Activated T-helper 9 cell treated with anti-CD3 and anti-CD28 coated beads, Interleukin-2, amount 50 U/mL, for 16 hours (primary cell): ENCODE measurements at regions not wholly inside any gene's neighbourhood (a gene's known extent, or its start where the extent isn't known, plus 50 kb on each side); places are given as distances from the start of the nearest gene placed in this dataset.
A peak's percentile ranks its signal among the peaks of the same experiment; 100 is the strongest.

ENCODE experiments used
- DNase-seq: peaks from one replicate; pipeline ENCODE4 v3.0.0-alpha.2; 2020; ENCODE audit warnings: low read depth

DNA sequence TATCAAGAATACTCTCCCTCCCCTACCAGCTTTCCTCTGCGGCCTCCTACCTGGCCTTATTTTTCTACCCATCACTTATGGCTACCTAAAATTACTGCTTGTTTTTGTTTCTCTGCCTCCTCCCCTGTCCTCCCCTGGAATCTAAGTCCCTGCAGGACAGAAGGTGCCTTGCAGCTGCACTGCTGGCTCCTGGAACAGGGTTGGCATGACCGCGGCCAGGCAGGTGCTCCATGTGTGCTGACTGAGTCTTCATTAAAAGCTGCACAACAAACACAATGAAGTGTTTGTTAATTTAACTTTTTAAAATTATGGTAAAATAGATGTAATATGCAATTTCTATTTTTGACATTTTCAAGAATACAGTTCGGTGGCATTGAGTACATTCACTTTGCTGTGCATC, 171.9 kb upstream of the FHL2 start:
- no peak for DNase-seq

DNA sequence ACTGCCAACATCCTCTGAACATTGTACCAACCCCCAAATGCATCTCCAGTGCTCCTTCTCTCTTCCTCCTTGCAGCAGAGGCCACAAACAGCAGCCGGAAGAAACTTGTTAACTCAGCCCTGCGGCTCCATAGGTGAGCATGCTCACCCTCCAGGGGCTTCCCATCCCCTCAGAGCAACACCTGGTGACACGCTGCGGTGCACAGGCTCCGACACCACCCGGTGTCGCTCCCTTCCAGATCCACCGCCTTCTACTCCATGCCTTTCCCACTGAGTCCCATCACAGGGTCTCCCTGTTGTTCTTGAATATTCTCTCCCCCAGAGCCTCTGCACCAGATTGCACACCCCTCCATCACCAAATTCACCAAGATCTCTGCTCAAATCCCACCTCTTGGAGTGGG, 171.5 kb upstream of the FHL2 start:
- DNase-seq = no peak

DNA sequence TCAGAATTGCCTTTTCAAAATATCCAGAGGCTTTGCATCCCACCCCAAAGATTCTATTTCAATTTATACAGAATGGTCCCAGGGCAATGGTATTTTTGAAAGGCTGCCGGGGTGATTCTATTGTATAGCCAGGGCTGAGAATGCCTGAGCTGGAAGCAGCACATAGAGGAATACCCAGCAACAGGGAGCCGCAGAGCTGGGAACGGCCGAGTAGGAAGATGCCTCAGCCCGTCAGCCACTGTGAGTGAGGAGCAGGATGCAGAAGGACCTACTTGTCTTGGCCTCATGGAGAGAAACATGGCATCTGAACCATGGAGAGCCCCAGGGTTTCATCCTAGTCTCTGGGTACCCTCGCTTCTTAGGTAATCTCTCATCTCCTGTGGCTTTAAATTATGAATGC, 170.8 kb upstream of the FHL2 start:
- DNase-seq = no peak

DNA sequence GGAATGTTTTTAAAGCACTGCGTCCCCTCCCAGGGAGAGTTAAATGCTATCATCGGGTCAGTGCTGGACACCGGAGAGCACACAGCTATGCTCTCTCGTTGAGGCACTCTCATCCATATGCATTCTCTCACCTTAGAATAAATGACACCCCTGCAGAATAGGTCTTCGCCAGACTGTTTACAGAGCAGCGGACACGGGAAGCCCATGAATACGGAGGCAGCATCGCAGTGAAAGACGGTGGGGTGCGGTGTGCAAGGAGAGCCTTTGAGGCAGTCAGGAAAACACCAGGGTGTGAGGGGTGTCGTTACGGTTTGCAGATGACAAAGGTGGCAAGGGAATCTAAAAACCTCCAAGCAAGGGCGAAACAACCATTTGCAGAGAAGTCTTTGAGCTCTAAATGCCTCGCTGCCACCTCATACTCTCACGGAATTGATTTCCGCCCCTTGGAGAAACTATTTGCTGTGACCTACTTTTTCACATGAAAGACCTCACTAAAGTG, 169.2 kb upstream of the FHL2 start:
- no peak for DNase-seq

DNA sequence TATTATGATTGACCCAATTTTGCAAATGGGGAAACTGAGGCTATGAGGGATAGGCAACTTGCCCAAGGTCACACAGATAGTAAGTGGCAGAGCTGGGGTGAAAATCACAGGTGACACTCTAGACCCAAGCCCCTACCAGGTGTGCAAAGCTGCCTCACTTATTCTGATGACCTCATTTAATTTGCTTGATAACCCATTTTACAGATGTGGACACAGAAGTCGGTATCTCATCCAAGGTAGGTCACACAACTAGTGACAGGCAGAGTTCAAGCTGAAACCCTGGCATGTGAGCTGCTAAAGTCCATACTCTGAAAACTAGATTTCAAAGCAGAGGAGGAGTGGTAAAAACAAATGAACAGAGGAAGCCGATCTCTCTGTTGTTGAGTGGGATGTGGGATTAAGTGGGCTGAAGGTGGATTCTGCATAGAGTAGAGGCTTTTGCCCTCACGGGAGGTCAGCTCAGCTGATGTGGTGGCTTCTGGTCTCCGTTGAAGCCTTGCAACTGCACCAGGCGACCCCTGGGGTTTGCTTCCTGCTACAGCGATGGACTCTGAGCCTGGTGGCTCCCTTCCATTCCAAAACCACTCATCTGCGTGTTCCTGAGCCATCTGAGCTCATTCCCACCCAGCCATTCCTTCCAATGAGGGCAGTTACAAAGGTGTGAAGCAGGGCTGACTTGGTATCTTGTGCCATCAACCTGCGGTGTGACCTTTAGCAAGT, 164.3 kb upstream of the FHL2 start:
- no peak for DNase-seq

DNA sequence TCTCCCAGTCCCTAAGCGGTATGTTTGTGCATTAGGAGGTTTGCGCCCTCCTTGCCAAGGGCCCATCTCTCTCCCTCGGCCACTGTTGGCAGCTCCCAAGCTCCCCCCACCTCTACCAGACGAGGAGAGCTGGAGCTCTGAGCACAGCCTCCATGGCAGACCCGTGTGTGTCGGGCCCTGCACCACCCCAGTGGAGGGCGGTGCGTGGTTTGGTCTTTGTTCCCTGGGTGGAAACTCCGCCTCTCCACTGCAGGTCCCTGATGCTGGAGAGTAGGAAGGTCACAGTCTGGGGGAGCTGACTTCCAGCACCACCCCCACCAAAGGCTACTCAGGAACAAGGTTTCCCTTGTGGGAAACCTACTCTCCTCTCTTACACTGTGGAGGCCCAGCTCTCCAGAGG, 162.6 kb upstream of the FHL2 start:
- DNase-seq = no peak

DNA sequence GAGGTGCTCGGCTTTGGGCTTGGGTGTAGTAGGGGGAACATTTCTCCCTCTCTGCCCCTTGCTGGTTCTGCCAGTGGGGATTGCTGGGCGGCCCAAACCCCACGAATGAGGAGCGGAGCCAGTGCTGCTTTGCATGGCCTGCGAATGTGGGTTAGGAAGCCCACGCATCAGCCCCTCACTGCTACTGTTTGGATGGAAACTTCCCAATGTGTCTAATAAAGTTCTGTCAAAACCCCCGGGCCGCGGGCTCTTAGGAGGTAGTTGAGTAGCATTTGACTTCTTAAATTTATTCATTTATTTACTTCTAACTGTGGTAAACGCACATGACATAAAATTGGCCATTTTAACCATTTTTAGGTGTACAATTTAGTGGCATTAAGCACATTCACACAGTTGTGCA, 161.3 kb upstream of the FHL2 start:
- DNase-seq = no peak

DNA sequence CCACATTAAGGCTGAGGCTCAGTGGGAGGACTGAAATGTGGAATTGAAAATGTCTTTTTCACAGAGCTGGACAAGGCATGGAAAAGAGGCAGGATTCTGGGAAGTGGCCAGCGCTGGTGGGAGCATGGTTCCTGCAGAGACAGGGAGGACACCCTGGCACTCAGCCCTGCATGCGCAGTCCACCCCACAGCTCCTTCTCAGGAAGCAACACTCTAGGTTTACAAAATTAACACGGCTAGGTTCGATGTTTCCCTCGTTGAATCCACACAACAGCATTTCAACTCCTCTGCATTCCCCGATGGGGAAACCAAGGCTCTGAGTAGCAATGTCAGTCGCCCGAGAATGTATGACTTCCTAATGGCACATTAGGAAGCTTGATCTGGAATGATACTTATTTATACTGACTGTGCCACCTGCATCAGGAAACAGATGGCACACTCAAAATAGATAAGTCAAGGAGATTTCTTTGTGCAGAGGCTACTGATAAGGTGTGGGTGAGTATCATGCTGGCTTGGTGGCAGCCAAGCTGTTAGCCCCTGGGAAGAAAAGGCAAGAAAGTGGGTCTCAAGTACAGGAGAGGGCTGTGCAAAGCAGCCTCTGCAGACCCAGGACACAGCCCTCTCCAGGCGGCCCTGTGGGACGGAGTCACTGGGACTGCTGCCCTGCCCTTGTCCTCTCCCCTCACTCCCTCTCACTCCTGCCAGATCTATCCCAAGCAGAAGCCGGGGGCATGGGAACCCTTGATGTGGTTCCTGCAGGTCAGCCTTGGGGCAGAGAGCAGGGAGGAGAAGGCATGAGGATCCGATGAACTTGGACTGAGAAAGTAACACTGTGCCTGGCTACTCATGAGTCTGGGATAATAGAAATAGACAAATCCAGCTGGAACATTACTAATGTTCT, 158.4 kb upstream of the FHL2 start:
- no peak for DNase-seq

DNA sequence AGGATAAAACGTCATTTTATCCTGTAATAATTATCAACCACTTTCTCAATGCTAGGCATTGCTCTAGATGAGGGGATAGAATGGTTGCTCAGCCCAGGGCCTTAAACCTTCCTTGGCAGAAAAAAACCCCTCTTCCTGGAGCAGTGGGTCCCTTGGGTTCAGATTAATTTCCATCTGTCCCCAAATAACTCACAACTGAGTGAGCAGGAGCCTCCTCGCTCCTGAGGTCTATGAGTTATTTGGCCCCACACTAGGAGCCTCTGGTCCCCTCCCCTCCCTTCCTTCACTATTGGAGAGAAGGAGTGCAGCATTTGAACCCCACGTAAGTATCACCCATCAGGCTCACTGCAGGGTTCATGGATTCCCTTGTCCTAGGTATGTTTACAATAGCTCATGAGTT, 157.5 kb upstream of the FHL2 start:
- DNase-seq = no peak

DNA sequence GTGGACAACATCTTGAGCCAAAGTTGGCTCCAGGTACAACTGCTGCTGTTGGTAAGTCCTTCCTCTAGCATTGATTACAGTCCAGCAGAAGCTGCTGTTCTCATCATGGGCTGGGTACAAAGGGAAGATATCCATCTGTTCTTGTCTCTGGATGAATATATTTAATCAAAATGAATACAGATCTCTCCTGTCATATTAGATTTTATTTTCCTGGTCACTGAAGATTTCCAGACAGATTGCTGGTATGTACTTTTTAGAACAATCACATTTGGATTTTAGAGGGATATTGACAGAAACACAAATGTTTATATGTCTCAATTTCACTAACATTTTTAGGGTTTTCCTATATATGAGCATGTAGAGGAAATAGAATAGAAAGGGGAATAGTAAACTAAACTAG, 155.4 kb upstream of the FHL2 start:
- no peak for DNase-seq

DNA sequence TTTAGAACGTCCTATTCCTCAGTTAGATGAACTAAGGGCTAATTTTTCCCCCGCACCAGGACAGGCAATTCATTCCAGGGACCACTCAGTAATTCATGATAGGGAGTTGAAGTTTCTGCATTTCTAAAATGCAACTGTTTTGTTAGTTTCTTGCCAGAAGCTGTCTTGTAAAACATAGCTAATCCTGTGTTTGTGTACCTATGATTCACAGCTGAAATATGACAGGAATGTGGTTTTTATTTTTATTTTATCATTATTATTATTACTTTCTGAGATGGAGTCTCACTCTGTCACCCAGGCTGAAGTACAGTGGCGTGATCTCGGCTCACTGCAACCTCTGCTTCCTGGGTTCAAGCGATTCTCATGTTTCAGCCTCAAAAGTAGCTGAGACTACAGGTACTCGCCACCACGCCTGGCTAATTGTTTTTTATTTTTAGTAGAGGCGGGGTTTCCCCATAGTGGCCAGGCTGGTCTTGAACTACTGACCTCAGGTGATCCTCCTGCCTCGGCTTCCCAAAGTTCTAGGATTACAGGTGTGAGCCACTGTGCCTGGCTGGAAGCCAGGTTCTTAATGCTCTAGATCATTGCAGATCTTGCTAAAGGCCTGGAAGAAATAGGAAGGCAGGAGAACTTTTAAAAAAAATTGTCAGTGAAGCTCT, 154.8 kb upstream of the FHL2 start:
- no peak for DNase-seq

DNA sequence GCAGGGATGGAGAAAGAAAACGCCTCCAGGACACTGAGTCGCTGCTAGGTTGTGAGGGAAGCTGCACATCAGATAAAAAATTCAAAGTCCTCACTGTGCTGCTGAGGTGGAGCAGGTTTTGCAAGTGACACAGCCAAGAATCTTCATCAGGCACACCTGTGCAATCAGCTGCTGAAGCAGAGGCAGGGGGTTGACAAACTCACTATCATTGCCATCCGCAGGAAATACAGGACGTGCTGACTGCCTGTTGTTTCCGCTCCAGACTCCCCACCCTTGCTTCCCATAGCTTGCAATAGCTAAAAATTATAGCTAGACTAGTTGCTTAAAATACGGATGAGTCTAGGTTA, 147.8 kb upstream of the FHL2 start:
- DNase-seq = no peak

DNA sequence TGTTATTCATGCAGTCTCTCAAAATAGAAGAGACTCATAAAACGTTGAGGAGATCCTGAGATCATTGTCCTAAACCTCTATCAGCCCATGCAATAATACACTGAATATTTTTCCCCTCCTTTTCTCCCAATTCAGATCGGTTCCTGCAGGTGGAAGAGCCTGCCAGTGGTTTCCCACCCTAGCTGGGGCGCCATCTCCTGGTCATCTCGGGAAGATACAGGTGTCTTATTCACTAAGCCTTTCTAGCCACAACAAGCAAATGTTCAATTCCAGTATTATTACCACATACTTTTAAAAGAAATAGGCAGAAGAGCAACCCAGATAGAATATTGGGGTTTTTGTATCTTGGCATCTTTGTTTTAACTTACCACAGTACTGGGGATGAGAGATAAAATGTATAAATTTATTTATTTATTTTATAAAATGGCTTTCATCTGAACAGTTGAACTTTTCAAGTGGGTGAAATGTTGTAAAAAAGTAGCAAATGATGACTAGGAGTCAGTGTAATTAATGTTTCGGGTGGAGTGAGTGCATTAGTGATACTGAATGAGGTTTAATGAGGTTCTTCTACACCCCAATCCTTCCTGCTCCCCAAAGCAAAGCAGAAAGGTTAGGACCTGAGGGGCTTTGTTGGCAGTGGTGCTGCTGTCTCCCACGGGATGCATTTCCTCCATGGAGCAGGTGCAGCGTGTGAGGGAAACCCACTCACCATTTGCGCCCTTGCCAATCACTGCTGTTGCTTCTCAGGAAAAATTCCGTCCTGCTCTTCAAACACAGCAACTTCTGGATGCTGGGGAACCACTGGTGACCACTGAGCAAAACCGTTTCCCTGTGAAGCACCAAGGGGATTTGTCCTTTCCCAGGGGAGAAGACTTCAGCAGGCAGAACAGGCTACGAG, 147.1 kb upstream of the FHL2 start:
- peak; percentile 50 for DNase-seq

DNA sequence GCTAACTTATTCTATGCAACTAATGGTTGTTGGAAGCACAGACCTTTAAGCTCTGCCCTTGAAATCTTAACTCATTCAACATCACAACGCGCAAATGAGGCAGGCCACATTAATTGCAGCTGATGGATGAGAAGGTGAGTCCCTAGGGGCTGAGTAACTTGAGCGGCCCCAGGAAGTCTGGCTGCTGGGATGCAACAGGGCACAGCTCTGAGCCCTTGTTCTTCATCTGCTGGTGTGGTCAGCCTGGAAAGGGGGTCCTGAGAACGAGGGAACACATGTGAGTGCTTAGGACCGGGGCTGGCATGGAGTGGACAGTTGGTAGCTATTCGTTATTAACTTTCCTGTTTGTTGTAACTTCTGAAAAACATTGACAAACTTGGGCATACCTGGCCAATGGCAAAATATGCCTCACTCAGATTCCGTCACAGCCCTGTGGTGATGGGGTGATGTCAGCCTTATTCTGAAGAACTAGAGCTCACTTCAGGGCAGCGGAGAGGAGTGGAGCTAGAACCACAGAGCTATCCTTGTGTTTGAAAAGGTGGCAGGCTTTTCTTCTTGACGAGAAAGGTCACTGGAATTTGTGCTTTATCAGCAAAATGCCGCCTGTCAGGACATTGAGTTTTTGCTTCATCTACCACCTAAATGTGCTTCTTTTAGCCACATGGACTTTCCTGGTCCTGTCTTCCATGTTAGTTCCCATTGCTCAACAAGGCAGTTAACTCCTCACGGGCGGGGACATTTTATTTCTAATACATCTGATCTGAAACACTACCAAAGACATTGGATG, 145.9 kb upstream of the FHL2 start:
- no peak for DNase-seq

DNA sequence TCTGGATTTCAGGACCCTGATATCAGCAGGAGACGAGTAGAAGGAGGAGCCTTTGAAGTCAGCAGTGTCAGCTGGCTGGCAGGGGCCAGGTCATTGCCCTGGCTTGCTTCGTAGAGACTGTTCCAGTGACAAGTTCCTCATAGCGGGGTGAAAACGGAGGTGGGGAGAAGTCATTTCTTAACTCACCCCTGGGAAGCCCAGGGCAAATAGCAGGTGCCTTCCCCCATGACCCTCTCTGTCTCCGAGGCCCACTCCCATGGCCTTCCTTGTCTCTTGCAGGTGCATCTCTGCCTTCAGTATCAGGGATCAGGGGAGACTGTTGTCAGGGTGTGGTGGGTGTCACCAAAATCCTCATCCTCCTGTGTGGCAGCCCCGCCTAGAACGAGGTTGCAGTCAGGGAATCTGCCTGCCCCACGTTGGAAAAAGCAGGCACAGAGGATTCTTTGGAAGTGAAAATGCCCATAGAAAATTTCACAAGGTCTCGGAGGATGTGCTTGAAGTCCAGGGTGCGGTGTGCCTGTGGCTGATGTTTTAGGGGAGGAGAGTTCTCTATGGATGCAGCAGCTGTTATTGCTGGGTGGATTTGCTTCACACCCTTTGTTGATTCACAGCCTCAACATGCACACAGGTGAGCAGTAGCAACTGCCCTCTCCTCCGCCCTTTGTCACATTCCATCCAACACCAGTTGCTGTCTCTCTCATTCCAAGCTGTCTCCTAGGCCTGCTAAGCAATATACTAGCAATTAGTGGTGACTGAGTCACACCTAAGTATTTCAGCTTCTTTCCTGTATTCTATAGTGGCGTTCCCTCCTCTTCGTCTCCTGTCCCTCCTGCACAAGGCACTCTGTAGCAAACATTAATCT, 142.6 kb upstream of the FHL2 start:
- no peak for DNase-seq

DNA sequence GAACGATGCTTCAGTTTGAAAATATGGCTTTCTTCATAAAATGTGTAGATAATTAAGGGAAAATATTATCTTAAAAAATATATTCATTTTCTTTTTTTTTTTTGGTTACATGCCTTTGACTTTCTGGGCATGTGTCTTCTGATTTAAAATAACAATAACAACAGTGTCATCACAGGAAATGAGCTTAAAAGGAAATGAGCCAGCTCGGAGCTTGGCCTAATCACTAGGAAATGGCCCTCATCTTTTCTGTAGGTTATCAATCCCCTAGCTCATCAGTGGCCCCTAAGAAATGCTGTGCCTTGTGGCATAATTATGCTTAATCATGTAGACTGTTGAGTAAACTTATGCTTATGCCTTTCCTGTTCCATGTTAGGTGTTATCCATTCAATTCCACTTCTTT, 141.8 kb upstream of the FHL2 start:
- DNase-seq = no peak

DNA sequence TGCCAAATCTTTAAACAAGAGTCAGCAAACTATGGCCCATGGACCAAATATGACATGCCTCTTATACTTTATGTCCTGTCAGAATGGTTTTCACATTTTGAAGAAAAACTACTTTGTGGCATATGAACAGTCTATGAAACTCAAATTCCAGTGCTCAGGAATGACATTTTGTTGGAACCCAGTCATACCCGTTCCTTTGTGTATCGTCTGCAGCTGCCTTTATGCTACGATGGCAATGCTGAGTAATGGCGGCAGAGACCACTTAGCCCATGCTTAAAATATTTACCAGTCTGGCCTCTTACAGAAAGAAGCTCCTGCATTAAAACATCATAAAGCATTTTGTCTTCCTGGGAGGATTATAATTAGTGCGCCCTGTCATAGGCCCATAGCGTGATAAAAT, 140.5 kb upstream of the FHL2 start:
- DNase-seq = no peak

DNA sequence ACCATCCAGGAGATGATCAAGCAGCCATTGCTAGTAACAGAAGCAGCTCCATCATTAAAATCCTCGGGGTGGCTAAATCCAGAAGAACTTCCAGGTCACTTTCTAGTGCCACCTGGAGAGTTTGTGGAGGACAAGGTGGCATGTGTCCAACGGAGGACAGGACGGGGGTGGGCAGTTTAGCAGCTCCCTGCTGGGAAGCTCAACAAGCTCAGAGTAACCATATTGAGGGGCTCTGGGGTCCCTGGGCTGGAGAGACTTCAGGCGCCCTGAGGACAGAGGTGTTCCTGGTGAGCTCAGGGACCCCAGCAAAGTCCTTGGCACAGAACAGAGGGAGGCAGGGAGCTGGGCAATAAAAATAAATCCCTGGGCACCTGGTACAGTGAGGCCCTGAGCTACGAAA, 140.0 kb upstream of the FHL2 start:
- no peak for DNase-seq

DNA sequence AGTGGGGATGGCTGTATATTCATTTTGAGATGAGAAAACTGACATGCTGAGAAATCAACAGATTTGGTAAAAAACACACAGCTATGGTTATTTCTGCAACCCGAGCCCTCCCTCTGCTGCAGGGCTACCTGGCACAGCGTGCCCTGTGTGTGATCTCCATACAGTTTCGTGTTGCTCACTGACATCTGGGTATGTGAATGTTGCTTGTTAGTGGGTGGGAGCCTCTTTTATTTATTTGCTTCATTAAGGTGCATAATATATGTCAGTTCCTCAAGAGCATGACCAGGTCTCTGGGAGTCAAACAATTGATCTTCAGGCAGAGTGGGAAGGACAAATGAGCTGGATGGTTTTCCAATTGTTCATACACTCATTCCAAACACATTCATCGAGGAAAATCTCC, 139.1 kb upstream of the FHL2 start:
- no peak for DNase-seq

DNA sequence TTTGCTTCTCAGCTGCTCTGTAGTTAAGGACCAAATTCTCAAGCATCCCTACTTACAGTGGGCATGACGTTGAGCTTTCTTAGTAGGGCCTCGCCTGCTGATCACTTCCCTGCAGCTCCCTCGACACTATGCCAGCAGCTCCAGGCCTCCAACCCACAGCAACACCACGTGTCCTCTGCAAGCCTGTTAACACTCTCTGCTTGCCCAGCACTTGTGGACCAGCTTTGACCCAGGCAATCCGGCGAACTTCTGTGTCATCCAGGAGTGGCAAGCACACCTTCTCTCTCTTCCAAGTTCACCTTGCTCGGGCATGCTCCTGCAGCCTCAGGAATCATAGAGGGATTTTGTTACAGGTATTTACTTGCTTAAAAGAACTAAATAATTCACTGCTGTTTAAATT, 138.6 kb upstream of the FHL2 start:
- DNase-seq = no peak
